Panc1 (cell line): ENCODE measurements at regions not wholly inside any gene's neighbourhood (a gene's known extent, or its start where the extent isn't known, plus 50 kb on each side); places are given as distances from the start of the nearest gene placed in this dataset.

ENCODE experiments used
- CTCF ChIP-seq: fragments of 450-650 bp; IDR thresholded peaks from 2 replicates; pipeline ENCODE4 v1.5.1; 2017; ENCODE audit warnings: mild to moderate bottlenecking
- POLR2AphosphoS5 ChIP-seq: IDR thresholded peaks from 2 replicates; pipeline ENCODE4 v1.6.1; 2012; ENCODE audit warnings: mild to moderate bottlenecking, low read depth, low read length, moderate library complexity
- TCF7L2 ChIP-seq: IDR thresholded peaks from 2 replicates; pipeline ENCODE4 v1.6.1; 2011; ENCODE audit warnings: mild to moderate bottlenecking, low read depth, low read length, inconsistent platforms

- no peak for TF ChIP-seq CTCF
- TF ChIP-seq TCF7L2 = no peak
- no peak for TF ChIP-seq POLR2AphosphoS5
Measured at GRCh38 chr5:2217219-2217618, 334.5 kb upstream of the IRX4 start.
